A549 (cell line): ENCODE measurements at regions not wholly inside any gene's neighbourhood (a gene's known extent, or its start where the extent isn't known, plus 50 kb on each side); places are given as distances from the start of the nearest gene placed in this dataset.

ENCODE experiments used
- CEBPB ChIP-seq, 2 experiments: fragments of >200 bp in 1 of 2; sonication (Bioruptor Twin) in 1 of 2; formaldehyde crosslinking in 1 of 2; IDR thresholded peaks; 2 replicates each; pipeline ENCODE4 v1.6.1; 2012 to 2016
- ESRRA ChIP-seq: fragments of 150-350 bp; IDR thresholded peaks from 2 replicates; pipeline ENCODE4 v1.6.1; 2014; ENCODE audit warnings: mild to moderate bottlenecking, low read length, borderline replicate concordance
- KDM1A ChIP-seq: fragments of 200-600 bp; sonication (generic); IDR thresholded peaks from 2 replicates; pipeline ENCODE4 v1.6.1; 2016; ENCODE audit warnings: low read depth, mild to moderate bottlenecking
- NR3C1 ChIP-seq: fragments of >200 bp; sonication (Bioruptor Twin); formaldehyde crosslinking; IDR thresholded peaks from 3 replicates; pipeline ENCODE4 v1.6.1; 2017
- POLR2A ChIP-seq: IDR thresholded peaks from 2 replicates; pipeline ENCODE4 v1.6.1; 2012; ENCODE audit warnings: mild to moderate bottlenecking, low read length
- RAD21 ChIP-seq, 2 experiments: fragments of >200 bp in 1 of 2; sonication (Bioruptor Twin) in 1 of 2; formaldehyde crosslinking in 1 of 2; IDR thresholded peaks in 1 of 2; conservative IDR thresholded peaks in 1 of 2; 2 replicates in 1 of 2; 3 replicates in 1 of 2; pipeline ENCODE4 v1.6.1; 2012 to 2018; ENCODE audit warnings: inconsistent platforms in 1 of 2
- SMC3 ChIP-seq: fragments of >200 bp; sonication (Bioruptor Twin); formaldehyde crosslinking; IDR thresholded peaks from 3 replicates; pipeline ENCODE4 v1.6.1; 2018; ENCODE audit warnings: inconsistent platforms
- ZSCAN20 ChIP-seq: fragments of 250-450 bp; sonication (Bioruptor Pico); IDR thresholded peaks from 2 replicates; pipeline ENCODE4 v1.8.0; 2022; ENCODE audit warnings: mild to moderate bottlenecking, moderate library complexity
- TF ChIP-seq, protein P1 (sequence below): fragments of >200 bp; sonication (Bioruptor Twin); formaldehyde crosslinking; IDR thresholded peaks from 3 replicates; pipeline ENCODE4 v1.5.1; 2016
- TF ChIP-seq, protein P2 (sequence below): IDR thresholded peaks from 2 replicates; pipeline ENCODE4 v1.6.1; 2012; ENCODE audit warnings: low read depth, borderline replicate concordance
- TF ChIP-seq, protein P3 (sequence below): IDR thresholded peaks from 2 replicates; pipeline ENCODE4 v1.6.1; 2012
- TF ChIP-seq, protein P4 (sequence below): fragments of 450-650 bp; IDR thresholded peaks from 2 replicates; pipeline ENCODE4 v1.6.1; 2014; ENCODE audit warnings: antibody characterized with exemption

DNA sequence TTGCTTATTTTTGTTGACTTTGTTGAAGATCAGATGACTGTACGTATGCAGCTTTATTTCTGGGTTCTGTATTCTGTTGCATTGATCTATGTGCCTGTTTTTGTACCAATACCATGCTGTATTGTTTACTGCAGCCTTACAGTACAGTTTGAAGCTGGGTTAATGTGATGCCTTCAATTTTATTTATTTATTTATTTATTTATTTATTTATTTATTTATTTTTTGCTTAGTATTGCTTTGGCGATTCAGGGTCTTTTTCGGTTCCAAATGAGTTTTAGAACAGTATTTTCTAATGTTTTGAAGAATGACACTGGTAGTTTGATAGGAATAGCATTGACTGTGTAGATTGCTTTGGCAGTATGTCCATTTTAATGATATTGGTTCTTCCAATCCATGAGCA is 210.3 kb downstream of the EPM2A start:
- no peak for TF ChIP-seq ESRRA
- TF ChIP-seq, protein P1, sequence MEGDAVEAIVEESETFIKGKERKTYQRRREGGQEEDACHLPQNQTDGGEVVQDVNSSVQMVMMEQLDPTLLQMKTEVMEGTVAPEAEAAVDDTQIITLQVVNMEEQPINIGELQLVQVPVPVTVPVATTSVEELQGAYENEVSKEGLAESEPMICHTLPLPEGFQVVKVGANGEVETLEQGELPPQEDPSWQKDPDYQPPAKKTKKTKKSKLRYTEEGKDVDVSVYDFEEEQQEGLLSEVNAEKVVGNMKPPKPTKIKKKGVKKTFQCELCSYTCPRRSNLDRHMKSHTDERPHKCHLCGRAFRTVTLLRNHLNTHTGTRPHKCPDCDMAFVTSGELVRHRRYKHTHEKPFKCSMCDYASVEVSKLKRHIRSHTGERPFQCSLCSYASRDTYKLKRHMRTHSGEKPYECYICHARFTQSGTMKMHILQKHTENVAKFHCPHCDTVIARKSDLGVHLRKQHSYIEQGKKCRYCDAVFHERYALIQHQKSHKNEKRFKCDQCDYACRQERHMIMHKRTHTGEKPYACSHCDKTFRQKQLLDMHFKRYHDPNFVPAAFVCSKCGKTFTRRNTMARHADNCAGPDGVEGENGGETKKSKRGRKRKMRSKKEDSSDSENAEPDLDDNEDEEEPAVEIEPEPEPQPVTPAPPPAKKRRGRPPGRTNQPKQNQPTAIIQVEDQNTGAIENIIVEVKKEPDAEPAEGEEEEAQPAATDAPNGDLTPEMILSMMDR = no peak
- no peak for TF ChIP-seq ZSCAN20 (CRISPR knock-in tag)
- TF ChIP-seq CEBPB (IDR thresholded peaks at IDR 0.05) = no peak
- TF ChIP-seq, protein P2, sequence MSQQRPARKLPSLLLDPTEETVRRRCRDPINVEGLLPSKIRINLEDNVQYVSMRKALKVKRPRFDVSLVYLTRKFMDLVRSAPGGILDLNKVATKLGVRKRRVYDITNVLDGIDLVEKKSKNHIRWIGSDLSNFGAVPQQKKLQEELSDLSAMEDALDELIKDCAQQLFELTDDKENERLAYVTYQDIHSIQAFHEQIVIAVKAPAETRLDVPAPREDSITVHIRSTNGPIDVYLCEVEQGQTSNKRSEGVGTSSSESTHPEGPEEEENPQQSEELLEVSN = no peak
- TF ChIP-seq, protein P3, sequence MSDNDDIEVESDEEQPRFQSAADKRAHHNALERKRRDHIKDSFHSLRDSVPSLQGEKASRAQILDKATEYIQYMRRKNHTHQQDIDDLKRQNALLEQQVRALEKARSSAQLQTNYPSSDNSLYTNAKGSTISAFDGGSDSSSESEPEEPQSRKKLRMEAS = no peak
- no peak for TF ChIP-seq KDM1A
- no peak for TF ChIP-seq RAD21 (conservative IDR thresholded peaks at IDR 0.05 in 1 of 2, IDR thresholded peaks at IDR 0.05 in 1 of 2)
- no peak for TF ChIP-seq NR3C1
- no peak for TF ChIP-seq SMC3
- no peak for TF ChIP-seq POLR2A
- TF ChIP-seq, protein P4, sequence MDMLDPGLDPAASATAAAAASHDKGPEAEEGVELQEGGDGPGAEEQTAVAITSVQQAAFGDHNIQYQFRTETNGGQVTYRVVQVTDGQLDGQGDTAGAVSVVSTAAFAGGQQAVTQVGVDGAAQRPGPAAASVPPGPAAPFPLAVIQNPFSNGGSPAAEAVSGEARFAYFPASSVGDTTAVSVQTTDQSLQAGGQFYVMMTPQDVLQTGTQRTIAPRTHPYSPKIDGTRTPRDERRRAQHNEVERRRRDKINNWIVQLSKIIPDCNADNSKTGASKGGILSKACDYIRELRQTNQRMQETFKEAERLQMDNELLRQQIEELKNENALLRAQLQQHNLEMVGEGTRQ = no peak
